ENCODE measurements at regions not wholly inside any gene's neighbourhood (a gene's known extent, or its start where the extent isn't known, plus 50 kb on each side); places are given as distances from the start of the nearest gene placed in this dataset.

DNA sequence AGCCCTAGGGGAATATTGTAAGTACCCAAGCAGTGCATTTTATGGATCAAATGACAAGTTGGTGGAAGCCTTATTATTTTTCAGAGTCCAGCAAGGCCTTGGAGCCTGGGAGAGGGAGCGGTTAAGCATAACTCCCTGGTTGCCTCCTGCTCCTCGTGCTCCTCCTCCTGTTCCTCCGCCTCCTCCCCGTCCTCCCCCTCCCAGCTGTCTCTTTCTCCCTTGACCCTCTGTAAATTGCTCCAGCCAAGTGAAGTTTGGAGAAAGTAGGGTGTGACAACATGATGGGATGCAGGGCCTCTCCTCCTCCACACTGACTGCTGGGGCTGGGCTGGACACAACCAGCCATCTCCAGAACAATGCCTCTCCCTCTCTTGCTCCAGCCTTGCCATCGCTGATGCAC is 586.9 kb downstream of the CCDC171 start:
- H3K79me2 ChIP-seq (ENCODE audit: insufficient read depth, low read length) = no peaks in the 10 kb centered on the region
- H3K4me2 ChIP-seq (ENCODE audit: low read length) = no peak overlapping the region
- TF ChIP-seq MAX (IDR thresholded peaks at IDR 0.05) (no peak), RAD21 (IDR thresholded peaks at IDR 0.05; ENCODE audit: low read depth) (no peak), EGR1 (IDR thresholded peaks at IDR 0.05; ENCODE audit: low read depth) (no peak), SIN3A (IDR thresholded peaks at IDR 0.05; ENCODE audit: low read depth) (no peak), TCF7L2 (IDR thresholded peaks at IDR 0.05; ENCODE audit: borderline replicate concordance, extremely low read depth, insufficient read depth, insufficient read length) (no peak), ZNF274 (IDR thresholded peaks at IDR 0.05; ENCODE audit: low read depth, low read length) (no peak), SRF (IDR thresholded peaks at IDR 0.05; ENCODE audit: low read depth) (no peak), ELF1 (IDR thresholded peaks at IDR 0.05; ENCODE audit: borderline replicate concordance, low read depth) (no peak), POLR2A (IDR thresholded peaks at IDR 0.05; ENCODE audit: borderline replicate concordance, extremely low read depth, insufficient read depth, insufficient read length) (no peak), CEBPB (IDR thresholded peaks at IDR 0.05; ENCODE audit: low read depth) (no peak), FOSL1 (IDR thresholded peaks at IDR 0.05; ENCODE audit: low read depth) (no peak), CBX3 (IDR thresholded peaks at IDR 0.05; ENCODE audit: low read depth) (no peak), EZH2 (IDR thresholded peaks at IDR 0.05) (no peak), ZBTB33 (IDR thresholded peaks at IDR 0.05; ENCODE audit: extremely low read depth, insufficient replicate concordance, low read length) (no peak), SP1 (IDR thresholded peaks at IDR 0.05; ENCODE audit: low read depth) (no peak), JUND (IDR thresholded peaks at IDR 0.05) (no peak), POLR2AphosphoS5 (IDR thresholded peaks at IDR 0.05; ENCODE audit: low read depth, low read length) (no peak)
- TF ChIP-seq, protein P1, sequence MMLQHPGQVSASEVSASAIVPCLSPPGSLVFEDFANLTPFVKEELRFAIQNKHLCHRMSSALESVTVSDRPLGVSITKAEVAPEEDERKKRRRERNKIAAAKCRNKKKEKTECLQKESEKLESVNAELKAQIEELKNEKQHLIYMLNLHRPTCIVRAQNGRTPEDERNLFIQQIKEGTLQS (IDR thresholded peaks at IDR 0.05) = no peak
- no peaks in the 10 kb centered on the region for H3K36me3 ChIP-seq (ENCODE audit: control insufficient read depth in 1 of 2, insufficient read depth in 2 of 2, low read length in 2 of 2)
- H3K9ac ChIP-seq (ENCODE audit: low read length) = no peak overlapping the region
- no peak for ATAC-seq
- no peak overlapping the region for H2AFZ ChIP-seq (ENCODE audit: low read depth, low read length, poor library complexity, severe bottlenecking)
- RAD21 ChIA-PET (ENCODE audit: low non-redundant PET in 1 of 2, low total read pairs in 2 of 2, uncharacterized antibody in 2 of 2, unreplicated experiment in 2 of 2) = no interaction called here
- H3K9me3 ChIP-seq (ENCODE audit: control insufficient read depth in 1 of 2, insufficient read depth in 1 of 2, low read depth in 1 of 2, low read length in 2 of 2) = no peaks in the 10 kb centered on the region
- no peaks in the 10 kb centered on the region for H4K20me1 ChIP-seq (ENCODE audit: insufficient read depth)
- BruUV-seq (replicated peaks) = no TSS peak
- CTCF ChIA-PET = no interaction called here
- H3K27ac ChIP-seq (ENCODE audit: low read depth, low read length) = no peak overlapping the region
- intact Hi-C loops (cut with micrococcal nuclease) = no loop called here
- POLR2A ChIA-PET = no interaction called here
- H3K4me3 ChIP-seq (replicated peaks in 1 of 2; ENCODE audit: low read depth in 1 of 2, low read length in 2 of 2) = no peak overlapping the region
- no peak for DNase-seq (ENCODE audit: low read depth, low spot score)
- H3K27me3 ChIP-seq (ENCODE audit: insufficient read depth, low read length) = no peaks in the 10 kb centered on the region
- no peaks in the 10 kb centered on the region for H3K9me2 ChIP-seq (ENCODE audit: insufficient read depth)
- peaks cover 6 to 8% of the 10 kb centered on the region in 2 experiments; a peak in 3 of 4 replicates for H3K4me1 ChIP-seq (ENCODE audit: control insufficient read depth in 1 of 2, insufficient read depth in 2 of 2, low read length in 2 of 2)
